Lung (tissue), 11 donors: ENCODE measurements at regions not wholly inside any gene's neighbourhood (a gene's known extent, or its start where the extent isn't known, plus 50 kb on each side); places are given as distances from the start of the nearest gene placed in this dataset.

Experiments used
- ATAC-seq: fragments of 200-7000 bp; cut with Tn5 transposase; one replicate; pipeline ENCODE4 v1.9.1; 2020; ENCODE audit warnings: moderate number of reproducible peaks; ENCODE audit not compliant: insufficient read depth, low FRiP score
- DNase-seq, 3 donors: peaks; one replicate each; pipeline ENCODE4 v3.0.0-alpha.2; 2013 to 2017
- H3K27ac ChIP-seq, 2 donors: one replicate each; pipeline ENCODE4 v1.5.1; 2013; ENCODE audit warnings: mild to moderate bottlenecking in 2 of 2, moderate library complexity in 2 of 2, control low read depth in 1 of 2, inconsistent platforms in 1 of 2, low read depth in 1 of 2, low read length in 1 of 2
- H3K27me3 ChIP-seq, 3 donors: one replicate each; pipeline ENCODE4 v1.5.1; 2013; ENCODE audit warnings: low read length in 2 of 3; ENCODE audit not compliant: control insufficient read depth in 3 of 3, insufficient read depth in 3 of 3
- H3K36me3 ChIP-seq, 4 donors: one replicate each; pipeline ENCODE4 v1.5.1; 2013; ENCODE audit warnings: low read length in 4 of 4, mild to moderate bottlenecking in 1 of 4, moderate library complexity in 1 of 4; ENCODE audit not compliant: control insufficient read depth in 4 of 4, insufficient read depth in 4 of 4
- H3K4me1 ChIP-seq, 5 donors: one replicate each; pipeline ENCODE4 v1.5.1; 2013; ENCODE audit warnings: low read length in 5 of 5, mild to moderate bottlenecking in 2 of 5, moderate library complexity in 1 of 5; ENCODE audit not compliant: control insufficient read depth in 5 of 5, insufficient read depth in 5 of 5
- H3K4me3 ChIP-seq: one replicate; pipeline ENCODE4 v1.5.1; 2013; ENCODE audit warnings: mild to moderate bottlenecking, control low read depth, moderate library complexity
- H3K9ac ChIP-seq, 2 donors: one replicate each; pipeline ENCODE4 v1.5.1; 2013; ENCODE audit warnings: low read length in 2 of 2, control low read depth in 1 of 2; ENCODE audit not compliant: insufficient read depth in 1 of 2
- H3K9me3 ChIP-seq, 4 donors: one replicate each; pipeline ENCODE4 v1.5.1; 2013; ENCODE audit warnings: low read length in 3 of 4, mild to moderate bottlenecking in 1 of 4, moderate library complexity in 1 of 4; ENCODE audit not compliant: control insufficient read depth in 4 of 4, insufficient read depth in 3 of 4
- CTCF ChIP-seq: IDR thresholded peaks from 2 replicates; pipeline ENCODE4 v1.5.1; 2012; ENCODE audit warnings: mild to moderate bottlenecking; ENCODE audit errors: control extremely low read depth, extremely low read depth
- WGBS, 2 donors: extraction: QIAGEN DNeasy Blood & Tissue Kit; methylation state at CpG; one replicate each; pipeline ENCODE4 v1.1.7; 2013; 5-methylcytosine and 5-hydroxymethylcytosine counted together
- donor health status: control.
- donor health status: control.
- donor health status: Bipolar disorder and iron deficiency.
- donor health status: healthy.
- donor health status: DM: yes; HTN: yes; CAD: no.

GRCh38 chr1:229146647-229147046 lies 124.3 kb upstream of the RAB4A start:
- Histone ChIP-seq H3K36me3 (no peaks in the 10 kb centered on the region), H3K9ac (no peak overlapping the region), H3K4me1 (peaks cover 0 to 18% (median 4%) of the 10 kb centered on the region in 5 donors), H3K27ac (no peak overlapping the region), H3K9me3 (peaks cover 0 to 6% (median 0%) of the 10 kb centered on the region in 4 donors), H3K27me3 (peaks cover 0 to 22% (median 3%) of the 10 kb centered on the region in 3 donors), H3K4me3 (no peak overlapping the region)
- ATAC-seq (no peak), DNase-seq (no peak)
- no peak for TF ChIP-seq CTCF
- WGBS, 2 donors: 58 to 62% methylated on average over 9 of the region's 9 CpGs

DNA sequence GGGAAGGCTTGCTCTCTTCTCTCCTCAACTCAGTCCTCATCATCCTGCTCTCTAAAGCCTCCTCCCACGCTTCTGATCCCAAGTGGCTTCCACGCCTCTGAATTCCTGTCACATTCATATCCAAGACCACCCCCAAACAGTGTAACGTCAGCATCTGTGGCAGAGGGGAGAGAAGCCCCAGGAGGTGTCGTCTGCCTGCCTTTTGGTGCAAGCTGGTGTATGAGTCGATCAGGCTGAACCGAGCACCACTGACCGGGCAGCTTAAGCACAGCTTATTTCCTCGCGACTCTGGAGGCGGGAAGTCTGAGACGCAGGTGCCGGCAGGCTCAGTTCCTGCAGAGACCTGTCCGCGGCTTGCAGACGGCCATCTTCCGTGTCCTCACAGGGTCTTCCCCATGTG lies 123.8 kb upstream of the RAB4A start:
- peaks cover 0 to 6% (median 0%) of the 10 kb centered on the region in 4 donors for H3K9me3 ChIP-seq
- peaks cover 0 to 18% (median 4%) of the 10 kb centered on the region in 5 donors for H3K4me1 ChIP-seq
- ATAC-seq (no peak), DNase-seq (peak in 1 of 3 donors; percentile 23)
- no peaks in the 10 kb centered on the region for H3K36me3 ChIP-seq
- no peak overlapping the region for H3K4me3 ChIP-seq
- WGBS, 2 donors: 33 to 43% methylated on average over 16 of the region's 16 CpGs
- no peak overlapping the region for H3K9ac ChIP-seq
- H3K27me3 ChIP-seq: peaks cover 0 to 22% (median 3%) of the 10 kb centered on the region in 3 donors
- no peak for TF ChIP-seq CTCF
- H3K27ac ChIP-seq: no peak overlapping the region

DNA sequence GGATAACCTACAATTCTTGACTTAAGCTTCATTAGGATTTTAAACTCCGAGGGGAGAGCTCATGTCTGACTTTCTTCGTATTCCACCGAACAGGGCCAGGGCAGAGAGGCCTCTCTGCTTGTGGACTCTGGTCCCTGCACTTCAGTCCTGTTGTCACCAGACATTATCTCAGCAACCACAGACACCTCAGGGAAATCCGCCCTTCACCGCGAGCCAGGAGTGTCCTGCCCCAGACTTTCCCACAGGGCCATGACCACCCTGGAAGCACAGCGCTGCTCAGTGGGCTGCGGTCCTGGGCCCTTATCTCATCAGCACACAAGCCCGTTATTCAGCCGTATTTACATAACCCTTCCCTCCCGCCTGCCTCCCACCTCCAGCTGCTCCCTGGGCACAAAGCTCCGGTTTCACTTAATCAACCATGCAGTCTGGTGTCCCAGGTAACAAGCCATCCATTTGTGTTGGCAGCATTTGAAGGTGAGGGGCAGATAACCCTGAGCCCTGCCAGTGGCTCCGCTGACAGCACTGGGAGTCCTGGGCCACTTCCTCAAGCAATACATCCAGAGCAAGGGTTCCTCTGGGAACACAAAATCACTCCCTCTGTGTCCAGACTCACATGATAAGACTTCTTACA lies 122.8 kb upstream of the RAB4A start:
- ATAC-seq (no peak), DNase-seq (peak in 2 of 3 donors; percentile 48 to 56)
- H3K9ac ChIP-seq: no peak overlapping the region
- TF ChIP-seq CTCF: no peak
- peaks cover 0 to 22% (median 3%) of the 10 kb centered on the region in 3 donors for H3K27me3 ChIP-seq
- H3K27ac ChIP-seq: no peak overlapping the region
- no peaks in the 10 kb centered on the region for H3K36me3 ChIP-seq
- H3K4me1 ChIP-seq: peaks cover 0 to 18% (median 4%) of the 10 kb centered on the region in 5 donors
- no peak overlapping the region for H3K4me3 ChIP-seq
- WGBS, 2 donors: 14 to 29% methylated on average over 13 of the region's 13 CpGs
- H3K9me3 ChIP-seq: peaks cover 0 to 6% (median 0%) of the 10 kb centered on the region in 4 donors

DNA sequence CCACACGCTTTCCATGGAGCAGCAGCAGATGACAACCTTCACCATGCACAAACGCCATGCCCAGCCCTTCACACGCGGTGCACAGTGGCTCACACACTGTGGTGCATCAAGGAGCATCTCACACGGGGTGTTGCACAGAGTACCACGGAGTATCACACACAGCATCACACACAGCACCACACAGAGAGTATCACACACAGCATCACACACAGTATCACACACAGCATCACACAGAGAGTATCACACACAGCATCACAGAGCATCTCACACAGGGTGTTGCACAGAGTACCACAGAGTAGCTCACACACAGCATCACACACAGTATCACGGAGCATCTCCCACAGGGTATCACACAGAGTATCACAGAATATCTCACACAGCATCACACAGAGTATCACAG lies 122.2 kb upstream of the RAB4A start:
- Histone ChIP-seq H3K4me1 (peaks cover 0 to 18% (median 4%) of the 10 kb centered on the region in 5 donors), H3K9me3 (peaks cover 0 to 6% (median 0%) of the 10 kb centered on the region in 4 donors), H3K36me3 (no peaks in the 10 kb centered on the region), H3K4me3 (no peak overlapping the region), H3K9ac (no peak overlapping the region), H3K27me3 (peaks cover 0 to 22% (median 3%) of the 10 kb centered on the region in 3 donors), H3K27ac (no peak overlapping the region)
- no peak for ATAC-seq
- no peak for DNase-seq
- TF ChIP-seq CTCF: no peak
- WGBS, 2 donors: 54 to 67% methylated on average over 7 of the region's 7 CpGs
